WTC11 (cell line): ENCODE measurements at regions not wholly inside any gene's neighbourhood (a gene's known extent, or its start where the extent isn't known, plus 50 kb on each side); places are given as distances from the start of the nearest gene placed in this dataset.

Experiments used
- ATAC-seq: fragments of 200-7000 bp; cut with Tn5 transposase; 2 replicates; pipeline ENCODE4 v1.10.0; 2021; ENCODE audit warnings: mild to moderate bottlenecking, moderate library complexity
- CTCF ChIA-PET: fragments of 300-600 bp; sonication (Branson Sonifier 250); formaldehyde crosslinking; loops from one replicate; lab custom pipeline; 2021; ENCODE audit warnings: antibody characterized with exemption; lab: Charles Lee
- POLR2A ChIA-PET: fragments of 350-600 bp; sonication (Branson Sonifier 250); formaldehyde crosslinking; loops from one replicate; lab custom pipeline; 2021; ENCODE audit warnings: antibody characterized with exemption; lab: Charles Lee
- DNase-seq: peaks from one replicate; pipeline ENCODE4 v3.0.0; 2021; ENCODE audit warnings: low spot score
- H3K27ac Mint-ChIP-seq: 2 replicates; pipeline ENCODE4 v1.8.0; 2021; ENCODE audit warnings: mixed read lengths
- H3K27me3 Mint-ChIP-seq: 2 replicates; pipeline ENCODE4 v1.8.0; 2021; ENCODE audit warnings: low read depth, mild to moderate bottlenecking, moderate library complexity, mixed read lengths
- H3K36me3 Mint-ChIP-seq: 2 replicates; pipeline ENCODE4 v1.8.0; 2021; ENCODE audit warnings: mixed read lengths
- H3K4me1 Mint-ChIP-seq: 2 replicates; pipeline ENCODE4 v1.8.0; 2022; ENCODE audit warnings: mixed read lengths
- H3K4me3 Mint-ChIP-seq: 2 replicates; pipeline ENCODE4 v1.8.0; 2021; ENCODE audit warnings: mild to moderate bottlenecking, moderate library complexity, mixed read lengths
- H3K9me3 Mint-ChIP-seq: 2 replicates; pipeline ENCODE4 v1.8.0; 2021; ENCODE audit warnings: mixed read lengths
- EMX1 ChIP-seq: fragments of 250-450 bp; sonication (Bioruptor Pico); IDR thresholded peaks from 2 replicates; pipeline ENCODE4 v1.8.0; 2021; ENCODE audit warnings: mild to moderate bottlenecking
- ETV6 ChIP-seq: sonication (generic); formaldehyde crosslinking; IDR thresholded peaks from 2 replicates; pipeline ENCODE4 v1.8.1; 2022; ENCODE audit warnings: mild to moderate bottlenecking, missing genetic modification reagents
- FOXK1 ChIP-seq: sonication (generic); formaldehyde crosslinking; IDR thresholded peaks from 2 replicates; pipeline ENCODE4 v1.8.0; 2022; ENCODE audit warnings: mild to moderate bottlenecking, moderate library complexity, missing genetic modification reagents
- GTF2I ChIP-seq: fragments of 250-450 bp; sonication (Bioruptor Pico); conservative IDR thresholded peaks from 2 replicates; pipeline ENCODE4 v1.4.0; 2021; ENCODE audit warnings: mild to moderate bottlenecking
- HMGA2 ChIP-seq: fragments of 250-450 bp; sonication (Bioruptor Pico); IDR thresholded peaks from 2 replicates; pipeline ENCODE4 v1.4.0; 2021; ENCODE audit warnings: mild to moderate bottlenecking, moderate library complexity
- NFYB ChIP-seq: sonication (generic); formaldehyde crosslinking; conservative IDR thresholded peaks from 2 replicates; pipeline ENCODE4 v1.8.0; 2022; ENCODE audit warnings: low read depth, missing genetic modification reagents
- SOX15 ChIP-seq: fragments of 250-450 bp; sonication (Bioruptor Pico); IDR thresholded peaks from 2 replicates; pipeline ENCODE4 v1.9.0; 2021; ENCODE audit warnings: mild to moderate bottlenecking
- TEAD1 ChIP-seq: sonication (generic); formaldehyde crosslinking; IDR thresholded peaks from 2 replicates; pipeline ENCODE4 v1.8.0; 2022; ENCODE audit warnings: mild to moderate bottlenecking, missing genetic modification reagents
- ZNF416 ChIP-seq: fragments of 250-450 bp; sonication (Bioruptor Pico); IDR thresholded peaks from 2 replicates; pipeline ENCODE4 v1.9.0; 2021; ENCODE audit warnings: mild to moderate bottlenecking, inconsistent platforms
- TF ChIP-seq, protein P1 (sequence below): sonication (generic); formaldehyde crosslinking; IDR thresholded peaks from 2 replicates; pipeline ENCODE4 v1.8.1; 2023; ENCODE audit warnings: mild to moderate bottlenecking, moderate library complexity, missing genetic modification reagents
- TF ChIP-seq, protein P2 (sequence below): fragments of 250-450 bp; sonication (Bioruptor Pico); IDR thresholded peaks from 2 replicates; pipeline ENCODE4 v1.9.0; 2021; ENCODE audit warnings: mild to moderate bottlenecking
- TF ChIP-seq, protein P3 (sequence below): fragments of 250-450 bp; sonication (Bioruptor Pico); conservative IDR thresholded peaks from 2 replicates; pipeline ENCODE4 v1.9.0; 2021; ENCODE audit warnings: mild to moderate bottlenecking
- TF ChIP-seq, protein P4 (sequence below): sonication (generic); formaldehyde crosslinking; IDR thresholded peaks from 2 replicates; pipeline ENCODE4 v1.8.0; 2022; ENCODE audit warnings: mild to moderate bottlenecking, missing genetic modification reagents
- TF ChIP-seq, protein P5 (sequence below): fragments of 250-450 bp; sonication (Bioruptor Pico); IDR thresholded peaks from 2 replicates; pipeline ENCODE4 v2.1.2; 2022; ENCODE audit warnings: mild to moderate bottlenecking, moderate library complexity

DNA sequence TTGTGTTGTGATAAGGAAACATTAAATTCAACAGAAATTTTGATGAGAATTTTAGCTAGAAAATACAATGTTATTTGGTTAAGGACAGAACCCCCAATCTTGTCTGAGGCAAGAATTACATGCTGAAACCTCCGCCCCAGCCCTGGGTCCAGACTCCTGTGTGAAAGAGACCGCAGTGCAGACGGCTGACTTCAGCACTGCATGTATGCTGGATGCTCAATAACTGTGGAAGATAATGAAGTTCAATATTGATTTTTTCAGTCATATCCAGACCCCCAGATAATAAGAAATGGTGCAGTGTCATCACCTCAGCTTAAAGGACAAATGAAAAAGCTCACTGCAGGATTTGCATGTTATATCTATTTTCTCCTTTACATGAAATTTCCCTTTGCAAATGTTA is 188.3 kb upstream of the CNTN4 start:
- POLR2A ChIA-PET, result no interaction called here
- H3K4me1 Mint-ChIP-seq, result no peaks in the 10 kb centered on the region
- no peak overlapping the region for H3K27ac Mint-ChIP-seq
- peaks cover 82% of the 10 kb centered on the region for H3K9me3 Mint-ChIP-seq
- H3K27me3 Mint-ChIP-seq, result peaks cover 3% of the 10 kb centered on the region; the same call in 1 of the 2 replicates
- TF ChIP-seq HMGA2, result no peak
- TF ChIP-seq, protein P1, sequence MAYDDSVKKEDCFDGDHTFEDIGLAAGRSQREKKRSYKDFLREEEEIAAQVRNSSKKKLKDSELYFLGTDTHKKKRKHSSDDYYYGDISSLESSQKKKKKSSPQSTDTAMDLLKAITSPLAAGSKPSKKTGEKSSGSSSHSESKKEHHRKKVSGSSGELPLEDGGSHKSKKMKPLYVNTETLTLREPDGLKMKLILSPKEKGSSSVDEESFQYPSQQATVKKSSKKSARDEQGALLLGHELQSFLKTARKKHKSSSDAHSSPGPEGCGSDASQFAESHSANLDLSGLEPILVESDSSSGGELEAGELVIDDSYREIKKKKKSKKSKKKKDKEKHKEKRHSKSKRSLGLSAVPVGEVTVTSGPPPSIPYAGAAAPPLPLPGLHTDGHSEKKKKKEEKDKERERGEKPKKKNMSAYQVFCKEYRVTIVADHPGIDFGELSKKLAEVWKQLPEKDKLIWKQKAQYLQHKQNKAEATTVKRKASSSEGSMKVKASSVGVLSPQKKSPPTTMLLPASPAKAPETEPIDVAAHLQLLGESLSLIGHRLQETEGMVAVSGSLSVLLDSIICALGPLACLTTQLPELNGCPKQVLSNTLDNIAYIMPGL (CRISPR knock-in tag), result no peak
- TF ChIP-seq ZNF416, result no peak
- no peak for TF ChIP-seq NFYB (CRISPR knock-in tag)
- TF ChIP-seq EMX1 (CRISPR knock-in tag), result no peak
- TF ChIP-seq, protein P2, sequence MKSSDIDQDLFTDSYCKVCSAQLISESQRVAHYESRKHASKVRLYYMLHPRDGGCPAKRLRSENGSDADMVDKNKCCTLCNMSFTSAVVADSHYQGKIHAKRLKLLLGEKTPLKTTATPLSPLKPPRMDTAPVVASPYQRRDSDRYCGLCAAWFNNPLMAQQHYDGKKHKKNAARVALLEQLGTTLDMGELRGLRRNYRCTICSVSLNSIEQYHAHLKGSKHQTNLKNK (CRISPR knock-in tag), result no peak
- TF ChIP-seq GTF2I (CRISPR knock-in tag), result no peak
- peaks cover 69% of the 10 kb centered on the region for H3K36me3 Mint-ChIP-seq
- ATAC-seq (no peak), DNase-seq (no peak)
- H3K4me3 Mint-ChIP-seq, result no peak overlapping the region
- CTCF ChIA-PET, result no interaction called here

DNA sequence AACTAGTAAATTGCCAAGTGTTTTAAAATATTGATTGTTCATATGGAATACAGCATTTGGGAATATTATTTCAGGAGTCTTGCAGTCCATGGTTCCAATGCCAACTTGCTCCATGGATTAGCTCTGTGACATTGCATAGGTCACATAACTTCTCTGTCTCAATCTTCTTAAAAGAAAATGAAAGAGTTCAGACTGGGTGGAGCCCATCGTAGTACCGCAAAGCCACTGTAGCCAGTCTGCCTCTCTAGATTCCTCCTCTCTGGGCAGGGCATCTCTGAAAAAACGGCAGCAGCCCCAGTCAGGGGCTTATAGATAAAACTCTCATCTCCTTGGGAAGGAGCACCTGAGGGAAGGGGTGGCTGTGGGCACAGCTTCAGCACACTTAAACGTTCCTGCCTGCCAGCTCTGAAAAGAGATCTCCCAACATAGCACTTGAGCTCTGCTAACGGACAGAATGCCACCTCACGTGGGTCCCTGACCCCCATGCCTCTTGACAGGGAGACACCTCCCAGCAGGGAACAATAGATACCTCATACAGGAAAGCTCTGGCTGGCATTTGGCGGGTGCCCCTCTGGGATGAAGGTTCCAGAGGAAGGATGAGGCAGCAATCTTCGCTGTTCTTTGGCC is 168.8 kb upstream of the CNTN4 start:
- peaks cover 2% of the 10 kb centered on the region; the same call in 1 of the 2 replicates for H3K27me3 Mint-ChIP-seq
- TF ChIP-seq EMX1 (CRISPR knock-in tag) (no peak), ZNF416 (no peak), SOX15 (no peak), TEAD1 (CRISPR knock-in tag) (no peak), HMGA2 (no peak)
- TF ChIP-seq, protein P3, sequence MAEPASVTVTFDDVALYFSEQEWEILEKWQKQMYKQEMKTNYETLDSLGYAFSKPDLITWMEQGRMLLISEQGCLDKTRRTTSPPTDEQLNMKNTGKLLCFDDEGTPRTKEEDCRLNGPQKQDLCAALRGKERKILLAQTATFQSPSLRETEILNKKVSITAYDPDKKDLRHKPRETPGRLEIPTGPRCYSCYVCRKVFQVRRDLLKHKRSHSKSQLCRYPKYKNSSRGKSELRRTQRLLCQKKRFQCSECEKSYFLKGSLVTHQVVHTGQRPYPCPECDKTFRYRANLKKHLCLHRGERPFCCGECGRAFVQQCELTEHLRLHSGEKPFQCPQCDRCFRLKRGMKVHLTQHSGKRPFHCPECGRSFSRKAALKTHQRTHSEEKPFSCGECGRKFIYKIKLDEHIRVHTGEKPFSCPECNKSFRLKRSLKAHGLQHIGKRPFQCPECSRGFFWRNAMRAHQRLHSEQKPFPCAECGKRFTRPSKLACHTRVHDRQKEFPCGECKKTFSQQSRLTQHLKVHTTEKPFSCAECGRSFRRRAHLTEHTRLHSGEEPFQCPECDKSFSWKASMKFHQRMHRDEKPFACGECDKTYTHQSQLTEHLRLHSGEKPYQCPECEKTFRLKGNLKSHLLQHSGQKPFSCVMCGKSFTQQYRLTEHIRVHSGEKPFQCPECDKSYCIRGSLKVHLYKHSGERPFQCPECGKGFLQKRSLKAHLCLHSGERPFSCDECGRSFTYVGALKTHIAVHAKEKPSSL (CRISPR knock-in tag), result no peak
- peaks cover 89% of the 10 kb centered on the region for H3K9me3 Mint-ChIP-seq
- ATAC-seq, result no peak
- ChIA-PET CTCF (no interaction called here), POLR2A (no interaction called here)
- peaks cover 83% of the 10 kb centered on the region for H3K36me3 Mint-ChIP-seq
- no peak overlapping the region for H3K4me3 Mint-ChIP-seq
- DNase-seq, result no peak
- H3K4me1 Mint-ChIP-seq, result no peaks in the 10 kb centered on the region
- H3K27ac Mint-ChIP-seq, result no peak overlapping the region

DNA sequence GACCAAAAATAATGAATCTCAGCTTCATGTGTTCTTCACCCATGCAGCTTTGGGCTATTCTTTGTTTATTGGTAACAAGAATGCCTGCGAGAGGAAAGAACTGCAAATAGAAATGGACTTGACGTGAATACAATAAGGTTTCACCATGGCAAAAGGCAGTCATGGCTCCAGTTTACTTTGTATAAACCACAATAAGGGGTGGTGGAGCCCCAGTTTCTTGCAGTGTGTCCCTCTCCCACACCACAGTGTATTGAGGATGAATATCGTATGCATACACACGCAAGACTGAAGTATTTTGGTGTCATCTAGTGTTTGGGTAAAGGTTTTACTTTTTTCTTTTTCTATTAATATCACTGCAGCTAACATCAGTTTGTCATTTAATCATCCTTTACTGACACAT is 159.7 kb upstream of the CNTN4 start:
- Mint-ChIP-seq H3K9me3 (peaks cover 89% of the 10 kb centered on the region), H3K27ac (no peak overlapping the region), H3K36me3 (peaks cover 80% of the 10 kb centered on the region), H3K4me3 (no peak overlapping the region), H3K27me3 (no peaks in the 10 kb centered on the region; the same call in none of the 2 replicates), H3K4me1 (no peaks in the 10 kb centered on the region)
- ATAC-seq (no peak), DNase-seq (no peak)
- TF ChIP-seq EMX1 (CRISPR knock-in tag) (no peak), SOX15 (no peak), ETV6 (CRISPR knock-in tag) (no peak), FOXK1 (CRISPR knock-in tag) (no peak)
- TF ChIP-seq, protein P4, sequence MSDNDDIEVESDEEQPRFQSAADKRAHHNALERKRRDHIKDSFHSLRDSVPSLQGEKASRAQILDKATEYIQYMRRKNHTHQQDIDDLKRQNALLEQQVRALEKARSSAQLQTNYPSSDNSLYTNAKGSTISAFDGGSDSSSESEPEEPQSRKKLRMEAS (CRISPR knock-in tag), result no peak
- TF ChIP-seq, protein P5, sequence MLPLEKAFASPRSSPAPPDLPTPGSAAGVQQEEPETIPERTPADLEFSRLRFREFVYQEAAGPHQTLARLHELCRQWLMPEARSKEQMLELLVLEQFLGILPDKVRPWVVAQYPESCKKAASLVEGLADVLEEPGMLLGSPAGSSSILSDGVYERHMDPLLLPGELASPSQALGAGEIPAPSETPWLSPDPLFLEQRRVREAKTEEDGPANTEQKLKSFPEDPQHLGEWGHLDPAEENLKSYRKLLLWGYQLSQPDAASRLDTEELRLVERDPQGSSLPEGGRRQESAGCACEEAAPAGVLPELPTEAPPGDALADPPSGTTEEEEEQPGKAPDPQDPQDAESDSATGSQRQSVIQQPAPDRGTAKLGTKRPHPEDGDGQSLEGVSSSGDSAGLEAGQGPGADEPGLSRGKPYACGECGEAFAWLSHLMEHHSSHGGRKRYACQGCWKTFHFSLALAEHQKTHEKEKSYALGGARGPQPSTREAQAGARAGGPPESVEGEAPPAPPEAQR (CRISPR knock-in tag), result no peak
- POLR2A ChIA-PET, result no interaction called here
- CTCF ChIA-PET, result no interaction called here
